ENCODE measurements at regions not wholly inside any gene's neighbourhood (a gene's known extent, or its start where the extent isn't known, plus 50 kb on each side); places are given as distances from the start of the nearest gene placed in this dataset.

GRCh38 chr17:72419866-72420774, 299.3 kb downstream of the SOX9 start:
- FAIRE-seq, result no peak

GRCh38 chr17:72420775-72421127, 299.9 kb downstream of the SOX9 start:
- FAIRE-seq (no peak), DNase-seq (ENCODE audit: low spot score in 2 of 2) (no peak)

More at GRCh38 chr17:72419866-72420774, 299.3 kb downstream of the SOX9 start:
- DNase-seq (ENCODE audit: low spot score in 2 of 2), result no peak

- DNase-seq (ENCODE audit: low spot score in 2 of 2) (no peak), FAIRE-seq (no peak)
Measured at GRCh38 chr17:72421128-72422092, 300.6 kb downstream of the SOX9 start.

GRCh38 chr17:72422204-72422504, 301.3 kb downstream of the SOX9 start:
- FAIRE-seq (no peak), DNase-seq (ENCODE audit: low spot score in 2 of 2) (no peak)

GRCh38 chr17:72422505-72423285, 301.9 kb downstream of the SOX9 start:
- DNase-seq (ENCODE audit: low spot score in 2 of 2) (no peak), FAIRE-seq (no peak)

- DNase-seq (ENCODE audit: low spot score in 2 of 2), result no peak
- no peak for FAIRE-seq
Measured at GRCh38 chr17:72423286-72423589, 302.4 kb downstream of the SOX9 start.

GRCh38 chr17:72423718-72424117, 302.9 kb downstream of the SOX9 start:
- FAIRE-seq (no peak), DNase-seq (ENCODE audit: low spot score in 2 of 2) (no peak)

- FAIRE-seq (no peak), DNase-seq (ENCODE audit: low spot score in 2 of 2) (no peak)
Measured at GRCh38 chr17:72424505-72425117, 303.8 kb downstream of the SOX9 start.

GRCh38 chr17:72425133-72425793, 304.4 kb downstream of the SOX9 start:
- DNase-seq (ENCODE audit: low spot score in 2 of 2) (no peak), FAIRE-seq (no peak)

- no peak for FAIRE-seq
- DNase-seq (ENCODE audit: low spot score in 2 of 2), result no peak
Measured at GRCh38 chr17:72425794-72426168, 305.0 kb downstream of the SOX9 start.

GRCh38 chr17:72426321-72426720, 305.5 kb downstream of the SOX9 start:
- DNase-seq (ENCODE audit: low spot score in 2 of 2) (no peak), FAIRE-seq (no peak)

- no peak for FAIRE-seq
Measured at GRCh38 chr17:72426948-72427760, 306.3 kb downstream of the SOX9 start.

GRCh38 chr17:72427761-72428109, 306.9 kb downstream of the SOX9 start:
- FAIRE-seq (no peak), DNase-seq (ENCODE audit: low spot score in 2 of 2) (no peak)

More at GRCh38 chr17:72426948-72427760, 306.3 kb downstream of the SOX9 start:
- no peak for DNase-seq (ENCODE audit: low spot score in 2 of 2)

- no peak for DNase-seq (ENCODE audit: low spot score in 2 of 2)
- FAIRE-seq, result no peak
Measured at GRCh38 chr17:72429066-72429638, 308.3 kb downstream of the SOX9 start.

GRCh38 chr17:72430611-72431432, 310.0 kb downstream of the SOX9 start:
- DNase-seq (ENCODE audit: low spot score in 2 of 2), result no peak
- no peak for FAIRE-seq

GRCh38 chr17:72432143-72432621, 311.4 kb downstream of the SOX9 start:
- DNase-seq (ENCODE audit: low spot score in 2 of 2) (no peak), FAIRE-seq (no peak)

- FAIRE-seq (no peak), DNase-seq (ENCODE audit: low spot score in 2 of 2) (no peak)
Measured at GRCh38 chr17:72432881-72433280, 312.1 kb downstream of the SOX9 start.

GRCh38 chr17:72433797-72434196, 313.0 kb downstream of the SOX9 start:
- FAIRE-seq, result no peak

More at GRCh38 chr17:72433797-72434196, 313.0 kb downstream of the SOX9 start:
- no peak for DNase-seq (ENCODE audit: low spot score in 2 of 2)

Measured in frontal cortex (tissue), 3 donors.